ENCODE measurements at regions not wholly inside any gene's neighbourhood (a gene's known extent, or its start where the extent isn't known, plus 50 kb on each side); places are given as distances from the start of the nearest gene placed in this dataset.

- TF ChIP-seq CTCF (IDR thresholded peaks at IDR 0.05) (no peak), POLR2A (IDR thresholded peaks at IDR 0.05) (no peak), EP300 (IDR thresholded peaks at IDR 0.05) (no peak)
These were observed 110.7 kb downstream of the TMEM47 start for GRCh38 chrX:34546366-34546765.

Data from ovary (tissue), 3 donors.